ENCODE measurements at regions not wholly inside any gene's neighbourhood (a gene's known extent, or its start where the extent isn't known, plus 50 kb on each side); places are given as distances from the start of the nearest gene placed in this dataset.

DNA sequence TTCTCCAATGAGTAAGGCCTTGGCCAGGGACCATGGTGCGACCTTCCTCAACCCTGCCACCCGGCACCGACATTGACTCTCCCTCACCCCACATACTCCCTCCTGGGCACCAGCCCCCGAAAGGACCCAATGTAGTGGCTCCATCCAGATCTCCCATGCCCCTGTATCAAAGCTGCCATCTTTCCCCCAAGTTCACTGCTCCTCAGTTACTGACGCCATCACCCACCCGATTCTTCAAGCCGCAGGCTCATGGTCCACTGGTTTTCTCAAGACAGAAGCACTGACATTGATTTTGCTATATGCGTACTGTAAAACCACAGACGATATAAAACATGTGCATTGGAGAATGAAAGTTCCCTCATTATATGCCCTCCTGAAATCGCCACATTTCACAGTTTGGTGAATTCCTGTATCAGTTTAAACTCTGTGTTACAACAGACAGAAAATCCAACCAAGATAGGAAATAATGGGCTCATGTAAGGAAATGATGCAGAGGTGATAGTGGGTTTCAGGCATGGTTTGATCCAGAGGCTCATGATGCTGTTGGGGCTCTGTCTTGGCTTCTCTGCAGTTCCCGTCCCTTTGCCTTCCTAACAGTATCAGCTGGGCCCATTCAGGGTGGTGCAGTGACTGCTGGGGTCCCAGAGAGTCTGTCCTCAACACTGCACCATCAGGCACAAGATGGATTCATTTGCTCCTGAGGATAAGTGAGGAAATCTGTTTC is 207.3 kb upstream of the IER5L start:
- ATAC-seq = no peak
- no peak for TF ChIP-seq CSDC2 (CRISPR knock-in tag; IDR thresholded peaks at IDR 0.05)
- no peak for TF ChIP-seq TOX (CRISPR knock-in tag; IDR thresholded peaks at IDR 0.05; ENCODE audit: borderline replicate concordance)
- TF ChIP-seq ESRRG (CRISPR knock-in tag; IDR thresholded peaks at IDR 0.05) = no peak
- TF ChIP-seq, protein P1, sequence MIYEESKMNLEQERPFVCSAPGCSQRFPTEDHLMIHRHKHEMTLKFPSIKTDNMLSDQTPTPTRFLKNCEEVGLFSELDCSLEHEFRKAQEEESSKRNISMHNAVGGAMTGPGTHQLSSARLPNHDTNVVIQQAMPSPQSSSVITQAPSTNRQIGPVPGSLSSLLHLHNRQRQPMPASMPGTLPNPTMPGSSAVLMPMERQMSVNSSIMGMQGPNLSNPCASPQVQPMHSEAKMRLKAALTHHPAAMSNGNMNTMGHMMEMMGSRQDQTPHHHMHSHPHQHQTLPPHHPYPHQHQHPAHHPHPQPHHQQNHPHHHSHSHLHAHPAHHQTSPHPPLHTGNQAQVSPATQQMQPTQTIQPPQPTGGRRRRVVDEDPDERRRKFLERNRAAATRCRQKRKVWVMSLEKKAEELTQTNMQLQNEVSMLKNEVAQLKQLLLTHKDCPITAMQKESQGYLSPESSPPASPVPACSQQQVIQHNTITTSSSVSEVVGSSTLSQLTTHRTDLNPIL (CRISPR knock-in tag; IDR thresholded peaks at IDR 0.05; ENCODE audit: low read depth) = no peak
- TF ChIP-seq PPARA (CRISPR knock-in tag; IDR thresholded peaks at IDR 0.05; ENCODE audit: borderline replicate concordance) = no peak
- no peak for TF ChIP-seq SNAI2 (CRISPR knock-in tag; IDR thresholded peaks at IDR 0.05)
- TF ChIP-seq, protein P2, sequence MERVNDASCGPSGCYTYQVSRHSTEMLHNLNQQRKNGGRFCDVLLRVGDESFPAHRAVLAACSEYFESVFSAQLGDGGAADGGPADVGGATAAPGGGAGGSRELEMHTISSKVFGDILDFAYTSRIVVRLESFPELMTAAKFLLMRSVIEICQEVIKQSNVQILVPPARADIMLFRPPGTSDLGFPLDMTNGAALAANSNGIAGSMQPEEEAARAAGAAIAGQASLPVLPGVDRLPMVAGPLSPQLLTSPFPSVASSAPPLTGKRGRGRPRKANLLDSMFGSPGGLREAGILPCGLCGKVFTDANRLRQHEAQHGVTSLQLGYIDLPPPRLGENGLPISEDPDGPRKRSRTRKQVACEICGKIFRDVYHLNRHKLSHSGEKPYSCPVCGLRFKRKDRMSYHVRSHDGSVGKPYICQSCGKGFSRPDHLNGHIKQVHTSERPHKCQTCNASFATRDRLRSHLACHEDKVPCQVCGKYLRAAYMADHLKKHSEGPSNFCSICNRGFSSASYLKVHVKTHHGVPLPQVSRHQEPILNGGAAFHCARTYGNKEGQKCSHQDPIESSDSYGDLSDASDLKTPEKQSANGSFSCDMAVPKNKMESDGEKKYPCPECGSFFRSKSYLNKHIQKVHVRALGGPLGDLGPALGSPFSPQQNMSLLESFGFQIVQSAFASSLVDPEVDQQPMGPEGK (CRISPR knock-in tag; IDR thresholded peaks at IDR 0.05; ENCODE audit: borderline replicate concordance) = no peak
- TF ChIP-seq ZFP30 (CRISPR knock-in tag; IDR thresholded peaks at IDR 0.05) = no peak
- TF ChIP-seq, protein P3, sequence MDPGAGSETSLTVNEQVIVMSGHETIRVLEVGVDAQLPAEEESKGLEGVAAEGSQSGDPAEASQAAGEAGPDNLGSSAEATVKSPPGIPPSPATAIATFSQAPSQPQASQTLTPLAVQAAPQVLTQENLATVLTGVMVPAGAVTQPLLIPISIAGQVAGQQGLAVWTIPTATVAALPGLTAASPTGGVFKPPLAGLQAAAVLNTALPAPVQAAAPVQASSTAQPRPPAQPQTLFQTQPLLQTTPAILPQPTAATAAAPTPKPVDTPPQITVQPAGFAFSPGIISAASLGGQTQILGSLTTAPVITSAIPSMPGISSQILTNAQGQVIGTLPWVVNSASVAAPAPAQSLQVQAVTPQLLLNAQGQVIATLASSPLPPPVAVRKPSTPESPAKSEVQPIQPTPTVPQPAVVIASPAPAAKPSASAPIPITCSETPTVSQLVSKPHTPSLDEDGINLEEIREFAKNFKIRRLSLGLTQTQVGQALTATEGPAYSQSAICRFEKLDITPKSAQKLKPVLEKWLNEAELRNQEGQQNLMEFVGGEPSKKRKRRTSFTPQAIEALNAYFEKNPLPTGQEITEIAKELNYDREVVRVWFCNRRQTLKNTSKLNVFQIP (CRISPR knock-in tag; IDR thresholded peaks at IDR 0.05; ENCODE audit: borderline replicate concordance, low read depth) = no peak
- TF ChIP-seq ZFP3 (CRISPR knock-in tag; IDR thresholded peaks at IDR 0.05) = no peak
- TF ChIP-seq ZC3H10 (CRISPR knock-in tag; IDR thresholded peaks at IDR 0.05) = no peak
- no peak for TF ChIP-seq ZNF8 (CRISPR knock-in tag; IDR thresholded peaks at IDR 0.05)
- TF ChIP-seq ZNF565 (CRISPR knock-in tag; conservative IDR thresholded peaks at IDR 0.05; ENCODE audit: low read depth) = no peak
- no peak for TF ChIP-seq OSR1 (CRISPR knock-in tag; IDR thresholded peaks at IDR 0.05)
- TF ChIP-seq TCF4 (CRISPR knock-in tag; IDR thresholded peaks at IDR 0.05; ENCODE audit: borderline replicate concordance) = no peak

DNA sequence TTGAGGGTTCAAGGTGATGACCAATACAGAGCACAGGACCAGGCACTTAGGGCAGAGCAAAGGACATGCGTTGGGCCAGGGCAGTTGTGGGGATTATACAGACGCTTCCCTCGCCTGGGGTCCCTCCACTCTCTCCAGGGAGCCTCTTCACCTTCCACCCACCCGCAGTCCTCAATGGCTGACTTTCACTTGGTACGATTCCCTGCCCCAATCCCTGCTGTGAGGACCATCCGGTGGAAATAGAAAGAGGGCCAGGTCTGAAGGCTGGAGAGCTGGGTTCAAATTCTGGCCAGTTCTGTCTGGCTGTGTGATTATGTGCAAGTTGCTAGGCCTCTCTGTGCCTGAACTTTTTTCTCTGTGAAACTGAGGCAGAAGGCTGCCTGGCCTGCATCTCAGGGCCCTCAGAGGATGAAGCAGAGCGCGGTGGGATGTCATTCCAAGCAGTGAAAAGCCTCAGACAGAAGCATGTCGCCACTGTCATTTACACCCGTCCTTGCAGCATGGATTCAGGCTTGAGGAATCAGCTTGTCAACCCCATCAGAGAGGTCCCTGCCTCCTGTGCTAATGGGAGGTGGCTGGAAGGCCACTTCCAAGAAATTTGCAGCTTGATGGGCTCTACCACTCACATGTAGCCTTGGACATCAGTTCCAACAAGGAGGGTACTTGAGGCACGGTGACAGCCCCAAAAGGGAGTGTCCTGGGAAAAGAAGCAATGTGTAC is 206.6 kb upstream of the IER5L start:
- no peak for ATAC-seq
- TF ChIP-seq ZFP30 (CRISPR knock-in tag; IDR thresholded peaks at IDR 0.05) = no peak
- no peak for TF ChIP-seq ISL1 (CRISPR knock-in tag; IDR thresholded peaks at IDR 0.05)
- no peak for TF ChIP-seq ZNF70 (CRISPR knock-in tag; IDR thresholded peaks at IDR 0.05)
- TF ChIP-seq RARB (CRISPR knock-in tag; IDR thresholded peaks at IDR 0.05) = no peak
- no peak for TF ChIP-seq PPARA (CRISPR knock-in tag; IDR thresholded peaks at IDR 0.05; ENCODE audit: borderline replicate concordance)
- no peak for TF ChIP-seq GLIS3 (CRISPR knock-in tag; IDR thresholded peaks at IDR 0.05)
- TF ChIP-seq, protein P4, sequence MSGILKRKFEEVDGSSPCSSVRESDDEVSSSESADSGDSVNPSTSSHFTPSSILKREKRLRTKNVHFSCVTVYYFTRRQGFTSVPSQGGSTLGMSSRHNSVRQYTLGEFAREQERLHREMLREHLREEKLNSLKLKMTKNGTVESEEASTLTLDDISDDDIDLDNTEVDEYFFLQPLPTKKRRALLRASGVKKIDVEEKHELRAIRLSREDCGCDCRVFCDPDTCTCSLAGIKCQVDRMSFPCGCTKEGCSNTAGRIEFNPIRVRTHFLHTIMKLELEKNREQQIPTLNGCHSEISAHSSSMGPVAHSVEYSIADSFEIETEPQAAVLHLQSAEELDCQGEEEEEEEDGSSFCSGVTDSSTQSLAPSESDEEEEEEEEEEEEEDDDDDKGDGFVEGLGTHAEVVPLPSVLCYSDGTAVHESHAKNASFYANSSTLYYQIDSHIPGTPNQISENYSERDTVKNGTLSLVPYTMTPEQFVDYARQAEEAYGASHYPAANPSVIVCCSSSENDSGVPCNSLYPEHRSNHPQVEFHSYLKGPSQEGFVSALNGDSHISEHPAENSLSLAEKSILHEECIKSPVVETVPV (CRISPR knock-in tag; IDR thresholded peaks at IDR 0.05) = no peak
- TF ChIP-seq, protein P2 (CRISPR knock-in tag; IDR thresholded peaks at IDR 0.05; ENCODE audit: borderline replicate concordance) = no peak
- TF ChIP-seq ZFP3 (CRISPR knock-in tag; IDR thresholded peaks at IDR 0.05) = no peak
- no peak for TF ChIP-seq ARNTL (CRISPR knock-in tag; IDR thresholded peaks at IDR 0.05; ENCODE audit: borderline replicate concordance, low read depth)
- TF ChIP-seq BACH2 (CRISPR knock-in tag; IDR thresholded peaks at IDR 0.05; ENCODE audit: borderline replicate concordance) = no peak
- TF ChIP-seq ZC3H10 (CRISPR knock-in tag; IDR thresholded peaks at IDR 0.05) = no peak
- TF ChIP-seq ZNF565 (CRISPR knock-in tag; conservative IDR thresholded peaks at IDR 0.05; ENCODE audit: low read depth) = no peak
- TF ChIP-seq, protein P5, sequence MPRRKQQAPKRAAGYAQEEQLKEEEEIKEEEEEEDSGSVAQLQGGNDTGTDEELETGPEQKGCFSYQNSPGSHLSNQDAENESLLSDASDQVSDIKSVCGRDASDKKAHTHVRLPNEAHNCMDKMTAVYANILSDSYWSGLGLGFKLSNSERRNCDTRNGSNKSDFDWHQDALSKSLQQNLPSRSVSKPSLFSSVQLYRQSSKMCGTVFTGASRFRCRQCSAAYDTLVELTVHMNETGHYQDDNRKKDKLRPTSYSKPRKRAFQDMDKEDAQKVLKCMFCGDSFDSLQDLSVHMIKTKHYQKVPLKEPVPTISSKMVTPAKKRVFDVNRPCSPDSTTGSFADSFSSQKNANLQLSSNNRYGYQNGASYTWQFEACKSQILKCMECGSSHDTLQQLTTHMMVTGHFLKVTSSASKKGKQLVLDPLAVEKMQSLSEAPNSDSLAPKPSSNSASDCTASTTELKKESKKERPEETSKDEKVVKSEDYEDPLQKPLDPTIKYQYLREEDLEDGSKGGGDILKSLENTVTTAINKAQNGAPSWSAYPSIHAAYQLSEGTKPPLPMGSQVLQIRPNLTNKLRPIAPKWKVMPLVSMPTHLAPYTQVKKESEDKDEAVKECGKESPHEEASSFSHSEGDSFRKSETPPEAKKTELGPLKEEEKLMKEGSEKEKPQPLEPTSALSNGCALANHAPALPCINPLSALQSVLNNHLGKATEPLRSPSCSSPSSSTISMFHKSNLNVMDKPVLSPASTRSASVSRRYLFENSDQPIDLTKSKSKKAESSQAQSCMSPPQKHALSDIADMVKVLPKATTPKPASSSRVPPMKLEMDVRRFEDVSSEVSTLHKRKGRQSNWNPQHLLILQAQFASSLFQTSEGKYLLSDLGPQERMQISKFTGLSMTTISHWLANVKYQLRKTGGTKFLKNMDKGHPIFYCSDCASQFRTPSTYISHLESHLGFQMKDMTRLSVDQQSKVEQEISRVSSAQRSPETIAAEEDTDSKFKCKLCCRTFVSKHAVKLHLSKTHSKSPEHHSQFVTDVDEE (CRISPR knock-in tag; IDR thresholded peaks at IDR 0.05) = no peak
- TF ChIP-seq ESRRG (CRISPR knock-in tag; IDR thresholded peaks at IDR 0.05) = no peak
- TF ChIP-seq, protein P3 (CRISPR knock-in tag; IDR thresholded peaks at IDR 0.05; ENCODE audit: borderline replicate concordance, low read depth) = no peak
- TF ChIP-seq, protein P1 (CRISPR knock-in tag; IDR thresholded peaks at IDR 0.05; ENCODE audit: low read depth) = no peak

Measured in SK-N-SH treated with all-trans-retinoic acid at 6 μM for 48 hours (cell line).